ENCODE measurements at regions not wholly inside any gene's neighbourhood (a gene's known extent, or its start where the extent isn't known, plus 50 kb on each side); places are given as distances from the start of the nearest gene placed in this dataset.

GRCh38 chr14:23728791-23729190, 92.6 kb downstream of the DHRS2 start:
- no peaks in the 10 kb centered on the region for H3K9me3 ChIP-seq (ENCODE audit: control insufficient read depth in 4 of 4, low read length in 3 of 4)
- H3K27ac ChIP-seq (ENCODE audit: low read depth in 1 of 2, low read length in 2 of 2): no peak overlapping the region
- no peaks in the 10 kb centered on the region for H3K4me1 ChIP-seq (ENCODE audit: control insufficient read depth in 4 of 4, insufficient read depth in 4 of 4, low read length in 3 of 4)
- no peak for TF ChIP-seq JUND (IDR thresholded peaks at IDR 0.05)
- TF ChIP-seq EGR1 (IDR thresholded peaks at IDR 0.05; ENCODE audit: low read depth in 2 of 2): no peak
- no peak for TF ChIP-seq NR2F2 (IDR thresholded peaks at IDR 0.05)
- TF ChIP-seq HNF4A (conservative IDR thresholded peaks at IDR 0.05): no peak
- no peak for TF ChIP-seq CTCF (IDR thresholded peaks at IDR 0.05; ENCODE audit: low read depth, low read length, missing input control)
- no peak for TF ChIP-seq GABPA (IDR thresholded peaks at IDR 0.05 in 1 of 2, conservative IDR thresholded peaks at IDR 0.05 in 1 of 2)
- TF ChIP-seq HNF4G (IDR thresholded peaks at IDR 0.05): no peak
- TF ChIP-seq SP1 (IDR thresholded peaks at IDR 0.05): no peak
- TF ChIP-seq RXRA (IDR thresholded peaks at IDR 0.05): no peak
- TF ChIP-seq, protein P1, sequence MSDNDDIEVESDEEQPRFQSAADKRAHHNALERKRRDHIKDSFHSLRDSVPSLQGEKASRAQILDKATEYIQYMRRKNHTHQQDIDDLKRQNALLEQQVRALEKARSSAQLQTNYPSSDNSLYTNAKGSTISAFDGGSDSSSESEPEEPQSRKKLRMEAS (IDR thresholded peaks at IDR 0.05): no peak
- no peak for TF ChIP-seq ATF3 (IDR thresholded peaks at IDR 0.05)
- TF ChIP-seq REST (IDR thresholded peaks at IDR 0.05): no peak
- no peak for TF ChIP-seq FOXA2 (IDR thresholded peaks at IDR 0.05)
- no peak for TF ChIP-seq ZBTB33 (IDR thresholded peaks at IDR 0.05)
- H3K4me3 ChIP-seq (ENCODE audit: low read depth in 1 of 3, low read length in 3 of 3): no peak overlapping the region
- no peaks in the 10 kb centered on the region for H3K27me3 ChIP-seq (ENCODE audit: control insufficient read depth in 4 of 4, insufficient read depth in 4 of 4, low read length in 3 of 4)
- no peak overlapping the region for H3K9ac ChIP-seq (ENCODE audit: low read depth in 1 of 2, low read length in 2 of 2)
- 63% methylated on average over 4 of the region's 4 CpGs for whole genome bisulfite sequencing
- no peak for DNase-seq (ENCODE audit: low spot score)
- no peaks in the 10 kb centered on the region for H3K36me3 ChIP-seq (ENCODE audit: control insufficient read depth in 4 of 4, insufficient read depth in 3 of 4, low read depth in 1 of 4, low read length in 3 of 4)

DNA sequence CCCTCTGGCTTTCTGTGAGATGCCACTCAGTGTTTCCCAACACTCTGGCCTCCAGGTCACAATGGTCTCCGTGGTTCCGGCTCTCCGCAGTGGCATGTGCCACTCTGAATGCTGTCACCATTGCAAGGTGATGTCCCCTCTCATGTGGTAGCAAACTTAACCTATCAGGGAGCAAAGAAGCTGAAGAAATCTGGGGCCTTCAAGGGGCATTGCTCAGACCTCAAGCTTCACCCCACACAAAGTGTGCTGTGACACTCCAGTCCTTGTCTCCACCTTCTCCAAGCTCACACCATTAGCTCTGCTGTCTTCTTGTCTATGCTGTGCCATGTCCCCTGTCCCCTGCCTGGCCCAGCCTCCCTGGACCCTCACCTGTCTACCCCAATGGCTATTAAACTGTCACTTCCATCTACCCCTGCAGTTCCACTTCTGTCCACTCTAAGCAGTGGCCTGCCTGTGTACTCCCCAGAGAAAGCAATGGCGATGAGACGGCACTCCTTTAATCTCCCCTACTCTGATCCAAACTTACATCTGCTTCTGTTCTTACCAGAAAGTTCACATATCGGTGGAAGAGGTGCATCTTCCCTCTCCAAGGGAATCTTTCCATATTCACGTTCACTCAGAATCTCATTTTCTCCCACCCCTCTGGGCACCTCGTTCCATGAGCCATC, 93.7 kb downstream of the DHRS2 start:
- WGBS: 82% methylated on average over 8 of the region's 8 CpGs
- Histone ChIP-seq H3K27me3 (ENCODE audit: control insufficient read depth in 4 of 4, insufficient read depth in 4 of 4, low read length in 3 of 4) (no peaks in the 10 kb centered on the region), H3K36me3 (ENCODE audit: control insufficient read depth in 4 of 4, insufficient read depth in 3 of 4, low read depth in 1 of 4, low read length in 3 of 4) (no peaks in the 10 kb centered on the region), H3K9ac (ENCODE audit: low read depth in 1 of 2, low read length in 2 of 2) (no peak overlapping the region), H3K4me3 (ENCODE audit: low read depth in 1 of 3, low read length in 3 of 3) (no peak overlapping the region), H3K9me3 (ENCODE audit: control insufficient read depth in 4 of 4, low read length in 3 of 4) (no peaks in the 10 kb centered on the region), H3K27ac (ENCODE audit: low read depth in 1 of 2, low read length in 2 of 2) (no peak overlapping the region), H3K4me1 (ENCODE audit: control insufficient read depth in 4 of 4, insufficient read depth in 4 of 4, low read length in 3 of 4) (no peaks in the 10 kb centered on the region)
- DNase-seq (ENCODE audit: low spot score): no peak
- no peak for TF ChIP-seq ATF3 (IDR thresholded peaks at IDR 0.05)
- TF ChIP-seq CTCF (IDR thresholded peaks at IDR 0.05; ENCODE audit: low read depth, low read length, missing input control): peak; percentile 23

Measured in liver (tissue), 8 donors.